Fibroblast of lung (primary cell): ENCODE measurements at regions not wholly inside any gene's neighbourhood (a gene's known extent, or its start where the extent isn't known, plus 50 kb on each side); places are given as distances from the start of the nearest gene placed in this dataset.

Experiments used
- DNase-seq, 2 donors: peaks; one replicate each; pipeline versions ENCODE4 v3.0.0 to v3.0.0-alpha.2; 2010; ENCODE audit warnings: low read depth in 2 of 2
- H2AFZ ChIP-seq: 2 replicates; pipeline ENCODE4 v1.5.1; 2012; ENCODE audit warnings: low read length, control low read depth, inconsistent platforms
- H3K27ac ChIP-seq: 2 replicates; pipeline ENCODE4 v1.5.1; 2011; ENCODE audit warnings: low read length, control low read depth; ENCODE audit not compliant: insufficient read depth
- H3K27me3 ChIP-seq: 2 replicates; pipeline ENCODE4 v1.5.1; 2011; ENCODE audit warnings: mild to moderate bottlenecking, low read length; ENCODE audit not compliant: control insufficient read depth, insufficient read depth
- H3K36me3 ChIP-seq: 2 replicates; pipeline ENCODE4 v1.5.1; 2011; ENCODE audit warnings: low read length; ENCODE audit not compliant: control insufficient read depth, insufficient read depth
- H3K4me1 ChIP-seq: 2 replicates; pipeline ENCODE4 v1.5.1; 2011; ENCODE audit warnings: low read length; ENCODE audit not compliant: control insufficient read depth, insufficient read depth; ENCODE audit errors: extremely low read depth
- H3K4me2 ChIP-seq: 2 replicates; pipeline ENCODE4 v1.5.1; 2011; ENCODE audit warnings: low read length, control low read depth; ENCODE audit not compliant: insufficient read depth; ENCODE audit errors: extremely low read depth
- H3K4me3 ChIP-seq, 4 experiments: fragments of 200-600 bp in 1 of 4; sonication (generic) in 1 of 4; replicated peaks in 1 of 4; 2 replicates each; pipeline ENCODE4 v1.5.1; 2011 to 2016; ENCODE audit warnings: low read length in 4 of 4, low read depth in 3 of 4, mild to moderate bottlenecking in 3 of 4, control low read depth in 2 of 4, inconsistent platforms in 1 of 4, mixed read lengths in 1 of 4; ENCODE audit not compliant: insufficient read depth in 1 of 4; ENCODE audit errors: control extremely low read depth in 1 of 4
- H3K79me2 ChIP-seq: 2 replicates; pipeline ENCODE4 v1.5.1; 2012; ENCODE audit warnings: mild to moderate bottlenecking, low read length, inconsistent platforms; ENCODE audit not compliant: control insufficient read depth, insufficient read depth
- H3K9ac ChIP-seq: 2 replicates; pipeline ENCODE4 v1.5.1; 2011; ENCODE audit warnings: mild to moderate bottlenecking, low read length, control low read depth; ENCODE audit not compliant: insufficient read depth
- H3K9me3 ChIP-seq: 2 replicates; pipeline ENCODE4 v1.5.1; 2012; ENCODE audit warnings: low read depth, low read length; ENCODE audit not compliant: control insufficient read depth, insufficient read depth
- H4K20me1 ChIP-seq: 2 replicates; pipeline ENCODE4 v1.5.1; 2011; ENCODE audit warnings: low read length; ENCODE audit not compliant: control insufficient read depth, insufficient read depth; ENCODE audit errors: extremely low read depth
- EZH2 ChIP-seq: IDR thresholded peaks from 2 replicates; pipeline ENCODE4 v1.5.1; 2012; ENCODE audit warnings: low read length, control low read depth, mild to moderate bottlenecking; ENCODE audit errors: missing control alignments
- TF ChIP-seq, protein P1 (sequence below), 2 donors: IDR thresholded peaks in 1 of 2; conservative IDR thresholded peaks in 1 of 2; 1 replicate in 1 of 2; 2 replicates in 1 of 2; pipeline ENCODE4 v1.5.1; 2011 to 2012; ENCODE audit warnings: low read length in 2 of 2, control low read depth in 1 of 2, inconsistent platforms in 1 of 2, low read depth in 1 of 2, mild to moderate bottlenecking in 1 of 2

DNA sequence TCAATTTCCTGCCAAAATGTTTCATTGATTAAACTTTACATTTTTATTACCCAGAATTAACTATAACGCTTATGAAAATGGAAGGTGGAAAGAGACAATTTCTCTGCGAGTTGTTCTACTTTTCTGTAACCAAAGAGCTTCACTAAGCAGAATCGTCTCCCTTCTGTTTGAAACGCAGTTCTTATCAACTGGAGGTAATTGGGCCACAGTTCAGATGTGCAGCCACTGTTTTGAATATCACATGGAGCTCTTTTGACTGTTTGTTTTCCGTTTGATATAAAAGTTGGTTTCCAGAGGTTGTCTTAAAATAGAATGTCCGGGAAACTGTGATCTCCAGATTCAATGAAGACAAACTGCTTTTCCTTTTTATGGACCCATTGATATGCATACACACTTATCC, 183.3 kb upstream of the SEL1L start:
- Histone ChIP-seq H2AFZ (no peak overlapping the region), H3K79me2 (no peaks in the 10 kb centered on the region), H3K27ac (no peak overlapping the region), H3K9me3 (no peaks in the 10 kb centered on the region), H3K4me2 (no peak overlapping the region), H3K36me3 (no peaks in the 10 kb centered on the region), H3K9ac (no peak overlapping the region), H4K20me1 (no peaks in the 10 kb centered on the region), H3K27me3 (no peaks in the 10 kb centered on the region), H3K4me3 (no peak overlapping the region), H3K4me1 (no peaks in the 10 kb centered on the region)
- TF ChIP-seq EZH2, result no peak
- TF ChIP-seq, protein P1, sequence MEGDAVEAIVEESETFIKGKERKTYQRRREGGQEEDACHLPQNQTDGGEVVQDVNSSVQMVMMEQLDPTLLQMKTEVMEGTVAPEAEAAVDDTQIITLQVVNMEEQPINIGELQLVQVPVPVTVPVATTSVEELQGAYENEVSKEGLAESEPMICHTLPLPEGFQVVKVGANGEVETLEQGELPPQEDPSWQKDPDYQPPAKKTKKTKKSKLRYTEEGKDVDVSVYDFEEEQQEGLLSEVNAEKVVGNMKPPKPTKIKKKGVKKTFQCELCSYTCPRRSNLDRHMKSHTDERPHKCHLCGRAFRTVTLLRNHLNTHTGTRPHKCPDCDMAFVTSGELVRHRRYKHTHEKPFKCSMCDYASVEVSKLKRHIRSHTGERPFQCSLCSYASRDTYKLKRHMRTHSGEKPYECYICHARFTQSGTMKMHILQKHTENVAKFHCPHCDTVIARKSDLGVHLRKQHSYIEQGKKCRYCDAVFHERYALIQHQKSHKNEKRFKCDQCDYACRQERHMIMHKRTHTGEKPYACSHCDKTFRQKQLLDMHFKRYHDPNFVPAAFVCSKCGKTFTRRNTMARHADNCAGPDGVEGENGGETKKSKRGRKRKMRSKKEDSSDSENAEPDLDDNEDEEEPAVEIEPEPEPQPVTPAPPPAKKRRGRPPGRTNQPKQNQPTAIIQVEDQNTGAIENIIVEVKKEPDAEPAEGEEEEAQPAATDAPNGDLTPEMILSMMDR (conservative IDR thresholded peaks at IDR 0.05 in 1 of 2, IDR thresholded peaks at IDR 0.05 in 1 of 2; ENCODE audit: low read depth in 1 of 2, low read length in 2 of 2), result no peak
- no peak for DNase-seq

DNA sequence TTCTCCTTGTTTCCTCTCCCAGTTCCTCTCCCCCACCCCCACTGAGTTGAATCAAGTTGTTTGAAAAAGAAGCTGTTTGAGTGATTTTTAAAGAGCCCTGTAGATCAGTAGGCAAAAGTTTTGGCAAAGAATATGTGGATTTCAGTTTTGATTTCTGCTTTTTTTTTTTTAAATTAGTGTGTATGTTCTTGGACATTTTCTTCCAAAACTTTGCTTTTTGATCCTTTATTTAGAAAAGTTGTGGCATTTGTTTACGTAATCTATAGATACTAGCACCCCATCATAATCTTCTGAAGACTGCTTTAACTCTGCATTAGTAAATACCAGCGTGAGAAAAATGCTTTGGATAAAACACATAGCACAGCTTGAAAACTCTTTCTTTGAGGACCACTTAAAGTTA, 190.3 kb upstream of the SEL1L start:
- Histone ChIP-seq H4K20me1 (no peaks in the 10 kb centered on the region), H3K9me3 (no peaks in the 10 kb centered on the region), H3K27me3 (no peaks in the 10 kb centered on the region), H2AFZ (no peak overlapping the region), H3K27ac (no peak overlapping the region), H3K4me1 (no peaks in the 10 kb centered on the region), H3K9ac (no peak overlapping the region), H3K79me2 (no peaks in the 10 kb centered on the region), H3K4me3 (no peak overlapping the region), H3K36me3 (no peaks in the 10 kb centered on the region), H3K4me2 (no peak overlapping the region)
- no peak for DNase-seq
- TF ChIP-seq, protein P1 (conservative IDR thresholded peaks at IDR 0.05 in 1 of 2, IDR thresholded peaks at IDR 0.05 in 1 of 2; ENCODE audit: low read depth in 1 of 2, low read length in 2 of 2), result no peak
- TF ChIP-seq EZH2, result no peak

DNA sequence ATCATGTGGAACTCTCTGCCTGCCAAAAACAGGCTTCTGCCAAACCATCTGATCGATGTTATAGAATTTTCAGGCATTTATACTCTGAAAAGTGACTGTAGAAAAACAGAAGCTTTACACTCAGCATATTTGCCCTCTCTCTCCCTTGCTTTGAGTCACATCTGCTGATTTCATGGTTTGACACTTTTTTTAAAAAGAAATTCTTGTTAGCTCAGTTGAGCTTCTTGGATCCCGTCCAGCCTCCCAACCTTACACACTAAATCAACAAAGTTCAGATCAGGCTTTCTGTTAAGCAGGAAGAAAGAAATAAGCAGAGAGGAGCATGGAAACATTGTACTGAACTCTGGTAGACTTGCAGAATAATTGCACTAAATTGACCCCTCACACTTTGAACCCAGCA, 193.6 kb upstream of the SEL1L start:
- H3K4me2 ChIP-seq, result no peak overlapping the region
- H3K4me3 ChIP-seq, result no peak overlapping the region
- H3K36me3 ChIP-seq, result no peaks in the 10 kb centered on the region
- H3K27ac ChIP-seq, result no peak overlapping the region
- no peak overlapping the region for H2AFZ ChIP-seq
- DNase-seq, result peak in 1 of 2 donors; percentile 4
- H3K9ac ChIP-seq, result no peak overlapping the region
- H4K20me1 ChIP-seq, result no peaks in the 10 kb centered on the region
- H3K27me3 ChIP-seq, result no peaks in the 10 kb centered on the region
- no peak for TF ChIP-seq EZH2
- TF ChIP-seq, protein P1 (conservative IDR thresholded peaks at IDR 0.05 in 1 of 2, IDR thresholded peaks at IDR 0.05 in 1 of 2; ENCODE audit: low read depth in 1 of 2, low read length in 2 of 2), result no peak
- no peaks in the 10 kb centered on the region for H3K79me2 ChIP-seq
- H3K4me1 ChIP-seq, result no peaks in the 10 kb centered on the region
- no peaks in the 10 kb centered on the region for H3K9me3 ChIP-seq
